PFSK-1 (cell line): ENCODE measurements at regions not wholly inside any gene's neighbourhood (a gene's known extent, or its start where the extent isn't known, plus 50 kb on each side); places are given as distances from the start of the nearest gene placed in this dataset.

Experiments
- FOXP2 ChIP-seq: optimal IDR thresholded peaks from 2 replicates; pipeline ENCODE3; 2011; ENCODE audit warnings: borderline replicate concordance, control low read depth, inconsistent platforms; ENCODE audit not compliant: insufficient read depth; ENCODE audit errors: extremely low read length, extremely low read depth
- POLR2AphosphoS5 ChIP-seq: IDR thresholded peaks from 2 replicates; pipeline ENCODE4 v1.6.1; 2012; ENCODE audit warnings: low read depth, mild to moderate bottlenecking, control low read depth, low read length, moderate library complexity
- REST ChIP-seq, 2 experiments: IDR thresholded peaks; 2 replicates each; pipeline versions ENCODE4 v1.6.1 to v1.8.0; 2011 to 2012; ENCODE audit warnings: low read depth in 2 of 2, low read length in 2 of 2, control low read depth in 1 of 2, inconsistent platforms in 1 of 2, mild to moderate bottlenecking in 1 of 2, moderate library complexity in 1 of 2; ENCODE audit not compliant: insufficient read depth in 1 of 2
- SIN3A ChIP-seq: IDR thresholded peaks from 2 replicates; pipeline ENCODE4 v1.6.1; 2012; ENCODE audit warnings: mild to moderate bottlenecking, low read length, moderate library complexity, borderline replicate concordance; ENCODE audit not compliant: insufficient read depth
- TAF1 ChIP-seq: IDR thresholded peaks from 2 replicates; pipeline ENCODE4 v1.6.1; 2012; ENCODE audit warnings: low read length, control low read depth, borderline replicate concordance; ENCODE audit not compliant: insufficient read depth

GRCh38 chr20:7146552-7147219, 379.2 kb downstream of the BMP2 start:
- no peak for TF ChIP-seq SIN3A
- no peak for TF ChIP-seq TAF1
- no peak for TF ChIP-seq FOXP2
- no peak for TF ChIP-seq POLR2AphosphoS5
- TF ChIP-seq REST (IDR thresholded peaks at IDR 0.05; ENCODE audit: insufficient read depth in 1 of 2, low read depth in 2 of 2, low read length in 2 of 2): no peak

- TF ChIP-seq REST (IDR thresholded peaks at IDR 0.05; ENCODE audit: insufficient read depth in 1 of 2, low read depth in 2 of 2, low read length in 2 of 2) (no peak), FOXP2 (no peak), POLR2AphosphoS5 (no peak), SIN3A (no peak), TAF1 (no peak)
Measured at GRCh38 chr20:7147220-7147601, 379.7 kb downstream of the BMP2 start.

GRCh38 chr20:7151676-7152470, 384.4 kb downstream of the BMP2 start:
- TF ChIP-seq SIN3A (no peak), TAF1 (no peak), FOXP2 (no peak), POLR2AphosphoS5 (no peak)

GRCh38 chr20:7155282-7155681, 387.8 kb downstream of the BMP2 start:
- TF ChIP-seq POLR2AphosphoS5 (no peak), FOXP2 (no peak), SIN3A (no peak), REST (IDR thresholded peaks at IDR 0.05; ENCODE audit: insufficient read depth in 1 of 2, low read depth in 2 of 2, low read length in 2 of 2) (no peak), TAF1 (no peak)

GRCh38 chr20:7155794-7156193, 388.3 kb downstream of the BMP2 start:
- TF ChIP-seq POLR2AphosphoS5 (no peak), REST (IDR thresholded peaks at IDR 0.05; ENCODE audit: insufficient read depth in 1 of 2, low read depth in 2 of 2, low read length in 2 of 2) (peak in 1 of 2 experiments; percentile 77; a peak in 2 of 4 replicates), FOXP2 (no peak)
